ENCODE measurements at regions not wholly inside any gene's neighbourhood (a gene's known extent, or its start where the extent isn't known, plus 50 kb on each side); places are given as distances from the start of the nearest gene placed in this dataset.

- TF ChIP-seq POLR2A (IDR thresholded peaks at IDR 0.05), result no peak
- no peak for TF ChIP-seq CTCF (IDR thresholded peaks at IDR 0.05)
These were observed 308.4 kb upstream of the LRFN5 start for GRCh38 chr14:41298328-41298690.
